GM23338 (cell line): ENCODE measurements at regions not wholly inside any gene's neighbourhood (a gene's known extent, or its start where the extent isn't known, plus 50 kb on each side); places are given as distances from the start of the nearest gene placed in this dataset.

Experiments used
- ATAC-seq: fragments of 200-7000 bp; cut with Tn5 transposase; 3 replicates; pipeline ENCODE4 v1.9.1; 2020
- DNase-seq: peaks from one replicate; pipeline ENCODE4 v3.0.0-alpha.2; 2015; ENCODE audit warnings: low spot score
- H2AFZ ChIP-seq: fragments of 200-600 bp; sonication (generic); 2 replicates; pipeline ENCODE4 v1.8.0; 2016; ENCODE audit warnings: antibody characterized with exemption, mild to moderate bottlenecking, moderate library complexity
- H3F3A ChIP-seq: fragments of 200-600 bp; sonication (generic); replicated peaks from 2 replicates; pipeline ENCODE4 v1.8.0; 2017; ENCODE audit warnings: antibody characterized with exemption, mixed run types, low read depth
- H3K27ac ChIP-seq: fragments of 200-600 bp; sonication (generic); 2 replicates; pipeline ENCODE4 v1.6.1; 2016; ENCODE audit warnings: low read depth
- H3K27me3 ChIP-seq: fragments of 200-600 bp; sonication (generic); 2 replicates; pipeline ENCODE4 v1.8.0; 2016; ENCODE audit warnings: mild to moderate bottlenecking, mixed run types, moderate library complexity; ENCODE audit not compliant: insufficient read depth
- H3K36me3 ChIP-seq: fragments of 200-600 bp; sonication (generic); 2 replicates; pipeline ENCODE4 v1.8.0; 2016; ENCODE audit warnings: mild to moderate bottlenecking; ENCODE audit not compliant: insufficient read depth
- H3K4me1 ChIP-seq: fragments of 200-600 bp; sonication (generic); 2 replicates; pipeline ENCODE4 v1.8.0; 2016; ENCODE audit warnings: mild to moderate bottlenecking, moderate library complexity; ENCODE audit not compliant: insufficient read depth
- H3K4me2 ChIP-seq: fragments of 200-600 bp; sonication (generic); 2 replicates; pipeline ENCODE4 v1.7.1; 2017; ENCODE audit warnings: mixed run types
- H3K4me3 ChIP-seq: fragments of 200-600 bp; sonication (generic); 2 replicates; pipeline ENCODE4 v1.6.1; 2016; ENCODE audit warnings: mixed run types
- H3K79me2 ChIP-seq: fragments of 200-600 bp; sonication (generic); replicated peaks from 2 replicates; pipeline ENCODE4 v1.8.0; 2017; ENCODE audit warnings: mild to moderate bottlenecking; ENCODE audit not compliant: insufficient read depth
- H3K9me2 ChIP-seq: fragments of 200-600 bp; sonication (generic); 2 replicates; pipeline ENCODE4 v1.8.0; 2017; ENCODE audit not compliant: insufficient read depth
- H4K20me1 ChIP-seq: fragments of 200-600 bp; sonication (generic); replicated peaks from 2 replicates; pipeline ENCODE4 v1.8.0; 2017; ENCODE audit warnings: mild to moderate bottlenecking; ENCODE audit not compliant: insufficient read depth
- H3K27ac Mint-ChIP-seq: 2 replicates; pipeline ENCODE4 v1.8.0; 2020; ENCODE audit warnings: inconsistent platforms, mild to moderate bottlenecking, moderate library complexity, mixed read lengths
- H3K27me3 Mint-ChIP-seq: 3 replicates; pipeline ENCODE4 v1.8.0; 2022; ENCODE audit warnings: low read depth, mild to moderate bottlenecking, moderate library complexity, mixed read lengths, inconsistent platforms; ENCODE audit not compliant: insufficient read depth, poor library complexity
- H3K36me3 Mint-ChIP-seq: 3 replicates; pipeline ENCODE4 v1.8.0; 2021; ENCODE audit warnings: low read depth, mild to moderate bottlenecking, inconsistent platforms, moderate library complexity, mixed read lengths
- H3K4me1 Mint-ChIP-seq: 3 replicates; pipeline ENCODE4 v1.8.0; 2020; ENCODE audit warnings: mild to moderate bottlenecking, inconsistent platforms, mixed read lengths
- H3K4me3 Mint-ChIP-seq: 3 replicates; pipeline ENCODE4 v1.8.0; 2021; ENCODE audit warnings: moderate library complexity, mild to moderate bottlenecking, inconsistent platforms, mixed read lengths
- H3K9me3 Mint-ChIP-seq: 3 replicates; pipeline ENCODE4 v1.8.0; 2020; ENCODE audit warnings: moderate library complexity, mild to moderate bottlenecking, inconsistent platforms, mixed read lengths
- CREB1 ChIP-seq: fragments of 250-450 bp; sonication (Bioruptor Pico); IDR thresholded peaks from 2 replicates; pipeline ENCODE4 v1.5.0; 2020; ENCODE audit warnings: low read depth, mild to moderate bottlenecking, moderate library complexity
- CTCF ChIP-seq, 2 experiments: fragments of 200-600 bp in 1 of 2; sonication (generic) in 1 of 2; conservative IDR thresholded peaks; 2 replicates each; pipeline versions ENCODE4 v1.5.1 to v1.6.1; 2016 to 2017; ENCODE audit warnings: antibody characterized with exemption in 2 of 2, low read depth in 2 of 2, mild to moderate bottlenecking in 2 of 2, moderate library complexity in 1 of 2
- ETS1 ChIP-seq: IDR thresholded peaks from 2 replicates; pipeline ENCODE4 v1.6.1; 2016; ENCODE audit warnings: antibody characterized with exemption
- EZH2 ChIP-seq: fragments of 200-600 bp; sonication (generic); IDR thresholded peaks from one replicate; pipeline ENCODE4 v1.8.0; 2017; ENCODE audit warnings: antibody characterized with exemption, mild to moderate bottlenecking, low read depth; ENCODE audit not compliant: unreplicated experiment
- EZH2phosphoT487 ChIP-seq: fragments of 200-600 bp; sonication (generic); IDR thresholded peaks from one replicate; pipeline ENCODE4 v1.8.1; 2018; ENCODE audit warnings: antibody characterized with exemption; ENCODE audit not compliant: unreplicated experiment
- JUNB ChIP-seq: IDR thresholded peaks from one replicate; pipeline ENCODE4 v1.6.1; 2016; ENCODE audit warnings: antibody characterized with exemption; ENCODE audit not compliant: unreplicated experiment
- POLR2AphosphoS5 ChIP-seq: IDR thresholded peaks from 2 replicates; pipeline ENCODE4 v1.6.1; 2016; ENCODE audit warnings: antibody characterized with exemption, low read depth
- REST ChIP-seq: IDR thresholded peaks from one replicate; pipeline ENCODE4 v1.6.1; 2018; ENCODE audit warnings: antibody characterized with exemption; ENCODE audit not compliant: unreplicated experiment
- STAT1 ChIP-seq: IDR thresholded peaks from one replicate; pipeline ENCODE4 v1.6.1; 2016; ENCODE audit warnings: antibody characterized with exemption; ENCODE audit not compliant: unreplicated experiment
- ZNF114 ChIP-seq: fragments of 250-450 bp; sonication (Bioruptor Pico); IDR thresholded peaks from 2 replicates; pipeline ENCODE4 v1.5.0; 2020; ENCODE audit warnings: mild to moderate bottlenecking, moderate library complexity
- ZNF462 ChIP-seq: fragments of 250-450 bp; sonication (Bioruptor Pico); IDR thresholded peaks from 2 replicates; pipeline ENCODE4 v1.5.0; 2020; ENCODE audit warnings: mild to moderate bottlenecking, moderate library complexity

GRCh38 chr17:83008526-83008925 is 70.9 kb upstream of the METRNL start:
- H3K36me3 Mint-ChIP-seq, result peaks cover 18% of the 10 kb centered on the region
- Histone ChIP-seq H3K4me1 (no peaks in the 10 kb centered on the region), H3F3A (no peaks in the 10 kb centered on the region), H3K79me2 (no peaks in the 10 kb centered on the region), H3K9me2 (no peaks in the 10 kb centered on the region), H3K27ac (no peak overlapping the region), H3K4me2 (no peak overlapping the region), H3K27me3 (no peaks in the 10 kb centered on the region), H4K20me1 (no peaks in the 10 kb centered on the region), H2AFZ (no peak overlapping the region), H3K4me3 (no peak overlapping the region), H3K36me3 (no peaks in the 10 kb centered on the region)
- no peak overlapping the region for H3K4me3 Mint-ChIP-seq
- peaks cover 9% of the 10 kb centered on the region for H3K27me3 Mint-ChIP-seq
- H3K27ac Mint-ChIP-seq, result peak overlapping the region; percentile 72
- TF ChIP-seq POLR2AphosphoS5, result no peak
- TF ChIP-seq ZNF114, result no peak
- TF ChIP-seq ZNF462 (CRISPR knock-in tag), result no peak
- TF ChIP-seq EZH2, result no peak
- no peak for TF ChIP-seq CTCF (conservative IDR thresholded peaks at IDR 0.05; ENCODE audit: low read depth in 2 of 2)
- no peak for TF ChIP-seq REST
- no peak for TF ChIP-seq ETS1
- no peak for TF ChIP-seq EZH2phosphoT487
- TF ChIP-seq JUNB, result no peak
- TF ChIP-seq STAT1, result no peak
- TF ChIP-seq CREB1 (CRISPR knock-in tag), result no peak
- no peak for ATAC-seq
- H3K9me3 Mint-ChIP-seq, result no peaks in the 10 kb centered on the region
- H3K4me1 Mint-ChIP-seq, result peaks cover 12% of the 10 kb centered on the region
- no peak for DNase-seq
